ENCODE measurements at regions not wholly inside any gene's neighbourhood (a gene's known extent, or its start where the extent isn't known, plus 50 kb on each side); places are given as distances from the start of the nearest gene placed in this dataset.

GRCh38 chr14:58798173-58798572 lies 160.4 kb downstream of the DACT1 start:
- TF ChIP-seq, protein P1, sequence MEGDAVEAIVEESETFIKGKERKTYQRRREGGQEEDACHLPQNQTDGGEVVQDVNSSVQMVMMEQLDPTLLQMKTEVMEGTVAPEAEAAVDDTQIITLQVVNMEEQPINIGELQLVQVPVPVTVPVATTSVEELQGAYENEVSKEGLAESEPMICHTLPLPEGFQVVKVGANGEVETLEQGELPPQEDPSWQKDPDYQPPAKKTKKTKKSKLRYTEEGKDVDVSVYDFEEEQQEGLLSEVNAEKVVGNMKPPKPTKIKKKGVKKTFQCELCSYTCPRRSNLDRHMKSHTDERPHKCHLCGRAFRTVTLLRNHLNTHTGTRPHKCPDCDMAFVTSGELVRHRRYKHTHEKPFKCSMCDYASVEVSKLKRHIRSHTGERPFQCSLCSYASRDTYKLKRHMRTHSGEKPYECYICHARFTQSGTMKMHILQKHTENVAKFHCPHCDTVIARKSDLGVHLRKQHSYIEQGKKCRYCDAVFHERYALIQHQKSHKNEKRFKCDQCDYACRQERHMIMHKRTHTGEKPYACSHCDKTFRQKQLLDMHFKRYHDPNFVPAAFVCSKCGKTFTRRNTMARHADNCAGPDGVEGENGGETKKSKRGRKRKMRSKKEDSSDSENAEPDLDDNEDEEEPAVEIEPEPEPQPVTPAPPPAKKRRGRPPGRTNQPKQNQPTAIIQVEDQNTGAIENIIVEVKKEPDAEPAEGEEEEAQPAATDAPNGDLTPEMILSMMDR (IDR thresholded peaks at IDR 0.05), result no peak
- TF ChIP-seq POLR2A (IDR thresholded peaks at IDR 0.05), result no peak
